Stimulated activated CD8-positive, alpha-beta memory T cell treated with anti-CD3 and anti-CD28 coated beads, Interleukin-2, amount 100 ng/mL, for 48 hours (primary cell): ENCODE measurements at regions not wholly inside any gene's neighbourhood (a gene's known extent, or its start where the extent isn't known, plus 50 kb on each side); places are given as distances from the start of the nearest gene placed in this dataset.

Experiments used
- DNase-seq, 2 donors: peaks; one replicate each; pipeline ENCODE4 v3.0.0-alpha.2; 2020; ENCODE audit warnings: low read depth in 2 of 2

DNA sequence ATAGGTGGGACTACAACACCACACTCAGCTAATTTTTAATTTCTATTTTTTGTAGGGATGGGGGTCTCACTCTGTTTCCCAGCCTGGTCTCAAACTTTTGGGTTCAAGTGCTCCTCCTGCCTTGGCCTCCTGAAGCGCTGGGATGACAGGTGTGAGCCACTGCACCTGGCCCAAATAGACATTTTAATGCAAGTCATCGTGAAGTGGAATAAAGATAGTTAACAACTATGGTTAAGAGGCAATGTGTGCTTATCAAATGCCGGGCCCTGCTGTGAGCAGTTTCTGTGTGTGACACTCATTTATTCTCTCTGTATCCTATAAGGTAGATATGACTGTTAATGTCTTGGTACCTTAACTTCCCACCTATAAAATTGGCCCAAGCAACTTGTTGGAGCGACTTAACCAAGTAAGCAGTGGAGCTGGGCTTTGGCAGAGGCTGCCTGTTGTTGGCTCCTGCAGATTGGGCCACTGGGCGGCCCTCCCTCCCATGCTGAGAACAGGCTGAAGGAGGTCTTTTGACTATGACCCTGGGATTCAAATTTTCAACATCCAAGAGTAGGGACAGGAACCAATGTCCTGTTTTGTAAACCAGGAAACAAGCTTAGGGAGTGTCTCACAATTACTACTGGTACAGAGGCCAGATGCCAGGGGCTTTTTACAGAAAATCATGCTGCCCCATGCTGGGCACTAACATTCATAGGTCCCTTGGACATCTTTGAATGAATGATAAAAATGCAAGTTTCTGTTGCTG, 450.7 kb downstream of the TSHZ3 start:
- DNase-seq = no peak

DNA sequence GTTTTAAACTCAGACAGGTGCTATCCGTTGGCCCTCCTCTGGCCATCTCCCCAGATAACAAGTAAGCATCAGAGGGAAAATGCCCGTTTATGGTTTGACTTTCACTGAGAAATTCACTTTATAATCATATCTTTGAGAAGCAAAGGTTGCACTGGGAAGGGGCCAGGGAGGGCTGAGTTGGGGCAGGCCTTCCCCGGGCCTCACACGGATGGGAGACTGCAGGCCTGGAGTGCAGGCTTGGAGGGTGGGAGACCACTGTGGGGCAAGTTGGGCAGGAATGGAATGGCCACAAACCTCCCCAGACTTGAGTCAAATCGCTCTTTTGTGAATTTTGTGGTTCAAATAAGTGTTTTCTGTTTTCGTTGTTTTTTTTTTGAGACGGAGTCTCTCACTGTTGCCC, 451.7 kb downstream of the TSHZ3 start:
- DNase-seq = no peak

DNA sequence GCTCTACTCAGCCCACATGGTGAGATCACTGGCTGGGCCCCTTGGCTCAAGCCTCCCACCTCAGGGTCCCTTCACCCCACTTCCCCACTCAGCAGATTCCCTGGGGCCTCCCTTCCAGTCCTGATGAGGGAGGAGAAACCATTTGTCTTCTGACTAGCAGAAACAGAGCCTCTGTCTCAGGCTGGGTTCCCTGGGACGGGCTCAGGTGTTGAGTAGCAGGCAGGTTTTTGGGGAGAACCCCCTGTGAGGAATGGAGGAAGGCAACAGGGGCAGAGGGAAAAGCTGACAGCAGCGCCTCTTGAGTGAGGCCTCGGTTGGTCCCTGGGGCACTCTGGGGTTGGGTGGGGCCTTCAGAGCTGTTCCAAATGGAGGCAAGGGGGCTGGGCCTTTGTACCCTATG, 452.2 kb downstream of the TSHZ3 start:
- DNase-seq = no peak

DNA sequence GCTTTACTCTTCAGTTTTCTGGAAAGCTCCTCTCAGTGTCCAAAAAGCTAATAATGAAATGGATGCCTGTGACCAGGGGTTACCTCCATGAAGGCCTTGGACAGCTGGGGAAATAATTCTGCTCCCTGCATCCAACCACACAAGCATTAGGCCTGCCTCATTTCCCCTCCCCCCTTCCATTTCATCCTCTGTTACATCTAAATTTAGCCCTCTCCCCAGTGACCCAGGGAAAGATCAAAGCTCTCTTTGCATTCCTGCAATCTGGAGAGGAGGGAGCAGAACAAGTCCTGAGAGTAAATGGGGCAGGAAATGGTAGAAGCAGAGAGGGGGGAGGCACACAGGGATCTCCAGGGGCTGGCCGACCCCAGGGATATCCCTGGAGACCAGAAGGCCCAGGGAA, 452.7 kb downstream of the TSHZ3 start:
- no peak for DNase-seq

DNA sequence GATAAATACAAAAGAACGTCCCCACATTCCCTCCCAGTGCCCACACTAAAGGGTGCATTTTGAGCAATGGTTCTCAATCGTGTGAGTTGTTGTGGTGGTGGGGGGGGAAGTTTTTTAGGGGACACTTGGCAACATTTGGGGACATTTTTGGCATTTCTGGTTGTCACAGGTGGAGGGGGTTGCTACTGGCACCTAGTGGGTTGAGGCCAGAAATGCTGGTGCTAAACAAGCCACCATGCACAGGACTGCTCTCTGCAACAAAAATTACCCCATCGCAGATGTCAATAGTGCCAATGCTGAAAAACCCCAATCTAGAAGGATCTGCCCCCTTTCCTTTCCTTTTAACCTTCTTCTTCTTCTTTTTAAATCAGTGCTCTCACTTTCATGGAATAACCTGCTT, 453.3 kb downstream of the TSHZ3 start:
- DNase-seq = no peak

DNA sequence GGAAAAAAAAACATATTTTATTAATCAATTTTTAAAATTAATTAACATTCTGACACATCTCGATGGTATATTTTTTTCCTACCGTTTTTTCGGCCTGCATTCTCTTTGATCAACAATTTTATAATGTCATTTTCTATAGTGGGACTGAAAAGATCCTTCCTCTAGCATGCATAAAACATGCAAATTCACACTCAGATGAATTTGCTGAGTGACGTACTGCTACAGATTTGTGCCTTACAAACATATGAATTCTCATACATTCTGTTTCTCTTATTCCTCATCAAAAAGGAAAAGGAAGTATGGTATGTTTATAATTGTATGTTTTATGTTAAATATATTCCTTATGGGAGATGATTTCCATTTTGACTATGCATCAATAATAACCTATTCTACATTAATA, 458.2 kb downstream of the TSHZ3 start:
- no peak for DNase-seq

DNA sequence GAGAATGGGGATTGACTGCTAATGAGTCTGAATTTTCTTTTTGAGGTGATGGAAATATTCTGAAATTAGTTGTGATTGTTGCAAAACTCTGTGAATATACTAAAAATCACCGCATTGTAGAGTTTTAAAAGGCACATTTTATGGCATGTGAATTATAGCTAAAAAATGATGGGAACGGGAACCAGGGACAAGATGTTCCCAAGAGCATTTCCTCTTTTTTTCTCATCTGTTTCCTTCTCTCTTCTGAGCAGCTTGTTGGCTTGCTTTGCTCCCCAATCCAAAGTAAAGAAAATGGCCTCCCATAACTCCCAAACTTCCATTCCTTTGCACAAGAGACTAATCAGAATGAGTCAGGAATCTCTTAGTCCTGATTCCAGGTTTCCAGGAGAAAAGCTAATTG, 459.2 kb downstream of the TSHZ3 start:
- no peak for DNase-seq

DNA sequence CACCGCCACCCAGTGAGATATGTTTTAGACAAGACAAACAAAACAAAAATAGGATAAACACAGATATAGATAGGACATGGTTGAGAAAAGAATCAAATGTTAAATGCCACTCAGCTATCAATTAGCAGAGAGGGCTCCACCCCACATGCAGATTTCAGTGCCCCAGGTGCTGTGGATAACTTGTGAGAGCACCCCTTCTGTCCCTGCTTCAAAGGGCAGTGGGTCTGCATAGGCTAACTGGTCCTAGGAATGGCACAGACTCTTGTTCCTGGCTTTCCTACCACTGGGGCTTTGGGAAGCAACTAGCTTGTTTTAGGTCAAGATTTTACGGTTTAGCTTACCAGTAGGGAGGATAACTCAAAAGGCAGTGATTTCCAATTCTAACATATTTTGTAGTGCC, 460.3 kb downstream of the TSHZ3 start:
- no peak for DNase-seq

DNA sequence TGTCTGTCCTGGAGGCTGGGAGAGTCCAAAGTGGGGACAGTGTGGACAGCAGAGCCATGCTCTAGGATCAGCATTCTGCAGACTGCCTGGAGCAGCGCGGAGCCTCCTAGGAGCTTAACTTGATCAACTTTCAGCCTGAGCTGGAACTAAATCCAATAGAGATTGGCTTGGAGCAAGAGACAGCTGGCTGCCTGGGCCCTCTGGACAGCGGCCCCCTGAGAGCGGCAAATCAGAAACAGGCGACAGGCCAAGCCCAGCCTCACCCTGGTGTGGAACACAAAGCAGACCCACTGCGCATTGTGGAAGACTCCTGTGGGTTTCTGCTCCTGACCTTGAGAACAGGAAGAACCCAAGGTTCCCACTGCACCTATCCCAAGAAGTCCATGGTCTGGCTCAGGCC, 462.2 kb downstream of the TSHZ3 start:
- no peak for DNase-seq

DNA sequence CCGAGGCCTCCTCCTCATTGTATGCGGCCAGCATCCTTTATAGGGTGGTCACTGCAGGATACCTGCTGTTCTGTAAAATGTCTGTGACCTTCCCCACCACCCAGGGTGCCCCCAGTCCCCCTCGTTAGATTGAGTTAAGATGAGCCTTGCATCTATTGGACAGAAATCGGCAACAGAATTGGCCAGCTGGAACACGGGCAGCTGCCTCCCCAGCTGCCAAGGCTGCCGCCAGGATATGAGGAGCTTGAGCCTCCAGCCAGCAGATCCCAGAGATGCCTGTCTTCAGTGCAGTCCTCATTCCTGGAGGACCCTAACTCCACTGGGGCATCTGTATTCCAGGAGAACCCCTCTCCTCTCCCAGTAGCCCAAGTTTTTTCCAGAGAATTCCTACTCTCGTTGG, 463.0 kb downstream of the TSHZ3 start:
- no peak for DNase-seq

DNA sequence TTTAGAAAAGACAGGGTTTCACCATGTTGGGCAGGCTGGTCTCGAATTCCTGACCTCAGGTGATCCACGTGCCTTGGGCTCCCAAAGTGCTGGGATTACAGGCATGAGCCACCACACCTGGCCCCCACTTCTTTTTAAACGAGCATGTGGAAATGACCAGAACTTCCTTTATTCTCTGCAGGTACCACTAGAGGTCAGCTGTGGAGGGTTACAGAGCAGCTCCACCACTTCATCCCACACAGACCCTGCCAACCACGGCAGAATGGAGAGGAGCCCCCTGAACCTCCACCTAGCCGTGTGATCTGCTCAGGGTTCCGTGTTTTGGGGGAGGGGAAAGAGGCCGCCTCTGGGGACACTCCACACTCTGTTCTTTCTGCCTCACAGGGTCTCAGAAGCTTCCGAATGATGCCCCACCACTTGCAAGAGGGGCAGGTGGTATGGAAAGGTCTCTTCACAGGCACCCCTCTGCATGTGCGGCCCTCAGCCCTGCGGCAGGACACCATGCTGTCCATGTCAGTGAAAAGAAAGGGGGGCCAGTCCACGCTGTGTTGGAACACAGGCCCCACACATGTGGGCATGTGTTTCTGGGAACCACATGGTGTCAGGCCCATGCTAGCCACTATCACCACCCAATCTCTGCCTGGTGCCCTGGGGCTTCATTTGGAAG, 465.0 kb downstream of the TSHZ3 start:
- no peak for DNase-seq

DNA sequence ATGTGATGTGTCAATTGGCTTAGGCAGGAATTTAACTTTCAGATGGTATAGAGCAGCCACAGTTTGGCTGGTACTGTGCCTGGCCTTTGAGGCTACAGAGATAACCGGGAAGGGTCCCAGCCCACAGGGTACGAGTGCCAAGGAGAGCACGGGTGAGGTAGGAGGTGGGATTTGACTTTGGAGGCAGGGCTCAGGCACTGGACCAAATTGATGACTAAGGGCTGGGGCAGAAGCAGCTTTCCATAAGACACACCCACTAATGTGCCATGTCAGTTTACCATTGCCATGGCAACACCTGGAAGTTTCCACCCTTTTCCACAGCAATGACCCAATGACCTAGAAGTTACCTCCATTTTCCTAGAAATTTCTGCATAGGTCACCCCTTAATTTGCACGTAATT, 466.2 kb downstream of the TSHZ3 start:
- DNase-seq = no peak

DNA sequence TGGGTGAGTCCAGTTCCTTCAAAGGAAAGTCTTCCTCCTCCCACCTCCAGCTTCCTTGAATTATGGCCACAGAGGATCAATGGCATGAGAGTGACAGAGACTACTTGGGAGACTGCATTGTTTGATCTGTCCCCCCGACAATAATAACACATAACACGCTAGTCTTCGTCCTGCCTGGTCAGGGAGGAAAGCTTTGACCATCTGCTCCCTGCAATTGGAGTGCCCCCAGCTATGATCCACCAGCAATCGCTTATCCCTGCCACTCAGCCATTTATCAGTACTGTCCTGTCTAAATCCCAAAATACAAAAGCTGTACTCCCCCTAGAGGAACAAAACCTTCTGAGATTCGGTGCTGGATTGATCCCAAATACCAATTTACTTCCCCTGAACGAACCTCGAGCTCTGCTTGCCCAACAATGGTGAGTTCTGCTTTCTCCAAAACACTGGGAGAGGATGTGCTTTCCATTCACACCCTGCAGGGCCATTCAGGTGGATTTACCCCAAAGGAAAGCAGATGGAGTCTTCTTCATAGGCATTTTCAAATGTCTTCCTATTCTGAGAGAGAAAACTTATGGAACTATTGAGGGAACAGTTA, 466.7 kb downstream of the TSHZ3 start:
- no peak for DNase-seq

DNA sequence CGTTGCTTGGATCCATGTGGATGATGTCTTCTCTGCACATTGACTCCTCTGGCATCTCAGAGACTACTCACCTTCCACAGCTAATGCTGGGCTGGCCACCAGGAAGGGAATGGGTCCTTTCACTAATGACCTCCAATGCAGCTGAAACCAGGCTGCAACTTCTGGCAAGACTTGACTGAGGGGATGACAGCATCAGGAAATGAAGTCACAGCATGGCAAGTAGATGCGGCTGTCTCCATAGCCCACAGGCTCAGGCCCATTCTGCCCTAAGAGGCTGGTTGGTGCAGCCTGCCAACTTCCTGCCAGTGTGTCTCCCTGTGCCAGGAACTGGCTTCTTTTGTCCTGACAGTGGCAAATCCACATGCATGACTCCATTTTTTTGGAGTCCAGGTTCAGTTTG, 467.3 kb downstream of the TSHZ3 start:
- DNase-seq = no peak

DNA sequence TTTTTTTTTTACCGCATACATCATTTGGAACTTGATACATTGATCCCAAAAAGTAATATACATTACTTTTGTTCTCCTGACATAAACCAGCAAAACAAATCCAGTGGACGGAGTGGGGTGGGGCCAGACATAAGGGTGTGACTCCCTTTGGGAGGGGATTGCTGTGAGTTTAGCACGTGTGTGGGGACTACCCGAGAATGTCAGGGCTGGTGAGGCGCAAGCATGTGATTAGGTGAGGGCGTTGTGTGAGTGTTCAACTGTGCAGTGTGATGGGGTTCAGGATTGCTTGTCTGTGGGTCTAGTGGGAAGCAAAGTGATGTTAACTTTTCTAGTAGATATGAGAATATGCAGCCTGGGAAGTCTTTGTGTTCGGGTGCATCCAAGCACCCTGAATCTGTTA, 468.0 kb downstream of the TSHZ3 start:
- DNase-seq = no peak

DNA sequence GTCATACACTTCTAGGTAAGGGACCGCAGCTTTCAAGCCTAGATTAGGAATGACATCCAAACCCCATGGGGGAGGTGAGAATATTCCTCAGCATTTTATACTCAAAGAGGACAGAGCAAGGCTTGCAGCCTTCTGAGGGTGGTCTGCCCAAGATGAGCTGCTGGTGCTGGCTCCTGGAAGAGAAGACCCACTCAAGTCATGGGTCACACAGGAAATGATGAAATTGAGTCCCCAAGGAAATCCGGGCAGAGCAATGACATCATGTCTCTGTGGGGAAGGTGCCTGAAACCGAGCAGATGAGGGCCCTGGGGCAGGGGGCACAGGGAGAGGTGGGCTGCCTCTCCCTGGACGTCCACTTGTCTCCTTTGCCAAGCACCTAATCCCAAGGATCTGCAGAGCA, 468.7 kb downstream of the TSHZ3 start:
- DNase-seq = no peak

DNA sequence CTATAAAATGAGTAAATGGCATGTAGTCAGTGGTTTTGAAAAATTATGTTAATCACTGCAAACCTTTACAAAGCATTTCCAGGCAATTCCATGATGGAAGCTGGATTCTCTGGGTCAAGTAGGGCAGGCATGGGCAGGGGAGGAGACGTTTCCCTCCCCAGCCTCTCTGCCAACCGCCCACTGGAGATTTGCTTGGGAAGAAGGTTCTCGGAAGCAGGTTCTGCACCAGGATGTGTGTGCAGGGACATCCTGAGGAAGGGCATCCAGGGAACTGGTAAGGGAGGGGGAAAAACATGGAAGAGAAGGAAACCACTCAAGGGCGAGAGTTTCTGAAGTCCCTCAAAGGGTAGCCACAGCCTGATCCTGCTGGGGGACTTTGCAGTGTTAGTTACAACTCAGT, 469.1 kb downstream of the TSHZ3 start:
- DNase-seq = no peak

DNA sequence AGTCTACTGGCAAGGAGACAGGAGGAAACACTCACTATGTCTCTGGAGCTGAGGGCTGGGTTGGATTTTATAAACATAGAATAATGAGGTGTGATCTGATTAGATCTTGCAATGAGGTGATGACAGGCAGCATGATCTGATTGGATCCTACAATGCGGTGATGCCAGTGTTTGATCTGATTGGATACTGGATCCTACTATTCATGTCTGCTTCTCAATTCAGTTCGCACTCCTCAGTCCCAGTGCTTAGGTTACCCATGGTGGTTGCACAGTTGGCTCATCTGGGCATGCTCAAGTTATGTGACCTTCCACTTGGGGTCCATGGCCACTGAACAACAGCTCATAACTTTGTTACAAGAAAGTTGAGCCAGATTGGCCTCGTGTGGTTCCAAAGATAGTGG, 469.5 kb downstream of the TSHZ3 start:
- DNase-seq = no peak

DNA sequence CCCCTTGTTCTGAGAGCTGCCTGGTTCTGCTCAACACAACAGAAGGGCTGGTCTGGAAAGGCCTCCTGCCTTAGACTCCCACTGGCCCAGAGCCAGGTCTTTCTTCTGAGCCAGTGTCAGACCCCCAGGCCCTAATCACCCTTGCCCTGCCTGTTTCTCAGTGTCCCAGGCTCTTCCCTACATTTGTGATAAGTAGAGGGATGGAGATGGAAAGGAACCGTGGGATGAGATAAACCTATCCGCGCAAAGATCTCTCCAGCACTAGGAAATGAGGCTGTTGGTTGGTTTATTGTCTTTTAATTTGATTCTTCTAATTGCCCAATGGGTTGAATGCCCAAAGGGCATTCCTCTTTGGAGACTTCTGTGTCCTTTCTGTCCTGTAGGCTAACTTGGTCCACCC, 470.0 kb downstream of the TSHZ3 start:
- no peak for DNase-seq

DNA sequence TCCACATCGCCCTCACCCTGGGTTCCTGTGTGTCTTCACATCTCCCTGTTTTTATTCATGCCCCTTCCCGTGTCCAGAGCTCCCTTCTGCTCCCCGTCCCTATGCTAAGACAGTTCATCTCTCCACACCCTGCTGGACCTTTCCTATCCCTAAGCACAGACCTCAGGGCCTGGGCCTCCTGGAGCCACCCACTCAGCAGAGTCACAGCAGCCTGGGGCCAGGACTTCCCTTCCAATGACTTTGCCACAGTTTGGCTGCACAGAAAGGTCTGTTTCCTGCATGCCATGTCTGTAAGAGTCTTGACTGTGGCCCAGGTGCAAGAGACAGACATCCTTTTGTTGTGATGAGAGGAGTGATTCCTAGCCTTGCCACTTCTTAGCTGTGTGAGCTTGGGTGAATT, 470.7 kb downstream of the TSHZ3 start:
- no peak for DNase-seq

DNA sequence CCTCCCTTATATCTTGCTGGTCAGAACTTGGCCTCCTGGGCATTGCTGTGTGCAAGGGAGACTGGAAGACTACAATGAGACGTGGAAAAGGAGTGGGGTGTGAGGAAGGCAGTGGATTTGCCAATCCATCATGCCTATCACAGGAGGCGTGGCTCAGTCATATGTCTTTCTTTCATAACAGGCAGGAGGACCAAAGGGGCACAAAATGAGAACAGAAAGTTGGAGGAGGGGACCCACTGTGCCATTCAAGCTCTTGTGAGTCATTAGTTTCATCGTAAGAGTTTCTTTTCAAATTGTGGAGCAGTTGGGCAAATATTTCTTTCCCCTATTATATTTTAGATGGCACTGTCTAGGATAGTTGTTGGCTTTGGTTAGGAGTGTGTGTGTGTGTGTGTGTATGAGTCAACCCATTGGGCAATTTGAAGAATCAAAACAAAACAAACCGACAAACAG, 471.5 kb downstream of the TSHZ3 start:
- DNase-seq = no peak

DNA sequence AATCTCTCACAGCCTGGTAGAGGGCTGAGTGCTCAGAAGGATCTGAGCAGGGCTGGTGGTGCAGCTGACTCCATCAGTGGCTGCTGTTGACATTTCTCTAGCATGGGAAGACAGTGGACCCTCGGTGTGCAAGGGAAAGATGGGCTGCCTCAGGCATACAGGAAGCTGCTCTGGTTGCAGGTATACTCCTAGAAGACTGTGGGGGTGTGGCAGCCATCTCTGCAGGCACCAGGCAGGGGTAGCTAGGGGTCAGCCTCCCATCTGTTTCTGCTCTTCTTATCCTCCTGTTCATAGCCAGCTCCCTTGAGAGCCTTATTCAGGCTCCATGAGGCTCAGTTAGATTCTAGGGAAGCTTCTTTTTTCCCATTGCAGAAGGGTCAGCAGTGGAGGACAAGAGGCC, 475.5 kb downstream of the TSHZ3 start:
- no peak for DNase-seq

DNA sequence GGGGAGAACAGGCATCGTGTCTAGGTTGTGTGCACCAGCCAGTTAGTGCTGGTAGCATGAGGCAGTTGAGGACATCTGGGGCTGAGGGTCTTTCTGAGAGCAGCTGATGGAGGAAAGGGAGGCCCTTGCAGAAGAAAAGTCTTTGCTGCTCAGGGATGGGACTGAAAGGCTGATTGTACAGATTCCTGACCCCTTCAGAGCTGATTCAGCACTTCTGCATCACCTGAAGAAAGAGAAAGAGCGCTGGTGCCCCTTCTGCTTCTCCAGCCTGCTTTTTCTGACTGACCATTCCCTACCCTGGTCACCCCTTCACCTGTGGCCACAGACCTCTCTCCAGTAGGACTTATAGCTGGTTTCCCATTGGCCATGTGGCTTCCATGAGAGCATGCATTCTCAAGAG, 476.2 kb downstream of the TSHZ3 start:
- DNase-seq = no peak
